ENCODE measurements at regions not wholly inside any gene's neighbourhood (a gene's known extent, or its start where the extent isn't known, plus 50 kb on each side); places are given as distances from the start of the nearest gene placed in this dataset.

DNA sequence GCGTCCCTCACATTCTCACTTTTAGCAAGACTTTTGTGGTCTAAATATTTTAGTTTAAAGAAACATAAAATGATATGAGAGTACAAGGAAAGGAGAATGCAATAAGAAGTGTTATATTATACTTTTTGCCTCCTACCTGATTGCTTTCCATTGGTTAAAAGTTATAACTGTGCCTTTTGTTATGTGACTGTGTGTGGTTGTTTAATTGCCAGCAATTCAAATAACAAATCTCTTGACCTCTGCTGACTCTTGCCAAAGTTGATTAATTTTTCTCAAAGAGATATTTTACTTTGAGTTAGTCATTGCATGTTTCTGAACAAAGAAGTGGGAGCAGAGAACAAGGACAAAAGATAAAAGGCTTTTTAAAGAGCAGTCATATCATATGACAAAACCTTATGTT lies 599.5 kb downstream of the SUCLG1 start:
- H3K27me3 ChIP-seq (ENCODE audit: insufficient read depth, low read length): no peaks in the 10 kb centered on the region
- no peaks in the 10 kb centered on the region for H3K4me1 ChIP-seq (ENCODE audit: control insufficient read depth, insufficient read depth, low read length, unreplicated experiment)
- no peak overlapping the region for H2AFZ ChIP-seq (ENCODE audit: low read length, unreplicated experiment)
- no peak overlapping the region for H3K27ac ChIP-seq (ENCODE audit: low read depth, low read length)
- no peak overlapping the region for H3K4me3 ChIP-seq (ENCODE audit: low read depth, low read length)
- no peaks in the 10 kb centered on the region for H3K79me2 ChIP-seq (ENCODE audit: control insufficient read depth, insufficient read depth, low read length, unreplicated experiment)
- no peaks in the 10 kb centered on the region for H3K36me3 ChIP-seq (ENCODE audit: insufficient read depth, low read length)

DNA sequence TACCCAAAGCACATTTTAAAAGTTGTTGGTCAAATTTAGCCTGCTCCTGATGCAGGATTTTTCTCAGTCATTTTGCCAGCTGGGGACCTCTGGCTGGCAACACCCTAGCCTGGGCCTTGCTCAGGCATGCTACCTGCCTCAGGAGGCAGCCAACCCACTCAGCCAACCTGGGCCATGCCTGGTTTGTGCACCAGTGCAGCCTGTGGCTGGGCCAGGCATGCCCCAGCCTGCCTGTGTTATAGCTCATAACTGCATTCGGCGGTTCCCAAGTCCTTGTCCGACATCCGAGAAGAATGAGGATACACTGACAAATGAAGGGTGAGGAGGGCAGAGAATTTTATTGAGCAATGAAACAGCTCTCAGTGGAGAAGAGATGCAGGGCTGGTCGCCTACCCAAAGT lies 608.0 kb downstream of the SUCLG1 start:
- Histone ChIP-seq H3K4me3 (ENCODE audit: low read depth, low read length) (no peak overlapping the region), H2AFZ (ENCODE audit: low read length, unreplicated experiment) (no peak overlapping the region), H3K27me3 (ENCODE audit: insufficient read depth, low read length) (no peaks in the 10 kb centered on the region), H3K79me2 (ENCODE audit: control insufficient read depth, insufficient read depth, low read length, unreplicated experiment) (no peaks in the 10 kb centered on the region), H3K4me1 (ENCODE audit: control insufficient read depth, insufficient read depth, low read length, unreplicated experiment) (no peaks in the 10 kb centered on the region), H3K27ac (ENCODE audit: low read depth, low read length) (no peak overlapping the region), H3K36me3 (ENCODE audit: insufficient read depth, low read length) (no peaks in the 10 kb centered on the region)

DNA sequence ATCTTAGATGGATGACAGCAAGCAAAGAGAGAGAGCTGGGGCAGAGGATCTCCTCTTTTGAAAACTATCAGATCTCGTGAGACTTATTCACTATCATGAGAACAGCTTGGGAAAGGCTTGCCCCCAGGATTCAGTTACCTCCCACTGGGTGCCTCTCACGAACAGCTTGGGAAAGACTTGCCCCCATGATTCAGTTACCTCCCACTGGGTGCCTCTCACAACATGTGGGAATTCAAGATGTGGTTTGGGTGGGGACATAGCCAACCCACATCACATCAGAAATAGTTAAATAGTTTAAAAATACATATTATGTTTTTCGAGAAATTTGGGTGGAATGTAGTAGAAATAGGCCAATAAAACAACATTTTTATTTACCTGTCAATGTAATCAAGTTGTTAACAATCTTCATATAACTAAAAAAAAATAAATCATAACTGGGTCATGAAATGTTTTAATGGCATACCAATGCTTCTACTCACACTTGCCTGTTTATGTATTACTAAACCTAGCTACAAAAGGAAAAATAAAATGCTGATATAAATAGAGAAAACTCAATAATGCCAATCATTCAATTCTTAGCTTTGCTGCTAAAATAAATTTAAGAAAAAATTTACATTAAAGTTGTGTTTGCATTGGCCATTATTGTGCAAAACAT lies 608.9 kb downstream of the SUCLG1 start:
- Histone ChIP-seq H3K27ac (ENCODE audit: low read depth, low read length) (no peak overlapping the region), H3K27me3 (ENCODE audit: insufficient read depth, low read length) (no peaks in the 10 kb centered on the region), H3K4me1 (ENCODE audit: control insufficient read depth, insufficient read depth, low read length, unreplicated experiment) (no peaks in the 10 kb centered on the region), H3K4me3 (ENCODE audit: low read depth, low read length) (no peak overlapping the region), H3K79me2 (ENCODE audit: control insufficient read depth, insufficient read depth, low read length, unreplicated experiment) (no peaks in the 10 kb centered on the region), H3K36me3 (ENCODE audit: insufficient read depth, low read length) (no peaks in the 10 kb centered on the region), H2AFZ (ENCODE audit: low read length, unreplicated experiment) (no peak overlapping the region)

DNA sequence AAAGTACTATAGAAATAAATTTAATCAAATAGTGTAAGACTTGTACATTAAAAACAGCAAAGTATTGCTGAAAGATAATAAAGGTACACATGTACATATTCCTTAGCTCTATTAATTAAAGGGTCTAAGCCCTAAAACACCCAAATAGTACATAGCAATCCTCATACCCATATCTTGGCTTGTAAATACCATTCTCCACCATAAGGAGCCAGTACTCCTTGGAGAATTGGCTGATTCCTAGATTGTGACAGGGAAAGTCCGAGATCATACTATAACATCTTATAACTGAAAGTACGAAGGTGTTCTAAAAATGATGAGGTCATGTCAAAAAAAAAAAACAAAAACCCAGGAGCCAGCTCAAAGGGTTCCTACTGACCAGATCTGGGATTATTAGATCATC lies 614.6 kb downstream of the SUCLG1 start:
- no peak overlapping the region for H3K27ac ChIP-seq (ENCODE audit: low read depth, low read length)
- H3K36me3 ChIP-seq (ENCODE audit: insufficient read depth, low read length): no peaks in the 10 kb centered on the region
- H2AFZ ChIP-seq (ENCODE audit: low read length, unreplicated experiment): no peak overlapping the region
- H3K4me1 ChIP-seq (ENCODE audit: control insufficient read depth, insufficient read depth, low read length, unreplicated experiment): no peaks in the 10 kb centered on the region
- H3K79me2 ChIP-seq (ENCODE audit: control insufficient read depth, insufficient read depth, low read length, unreplicated experiment): no peaks in the 10 kb centered on the region
- no peaks in the 10 kb centered on the region for H3K27me3 ChIP-seq (ENCODE audit: insufficient read depth, low read length)
- H3K4me3 ChIP-seq (ENCODE audit: low read depth, low read length): no peak overlapping the region

DNA sequence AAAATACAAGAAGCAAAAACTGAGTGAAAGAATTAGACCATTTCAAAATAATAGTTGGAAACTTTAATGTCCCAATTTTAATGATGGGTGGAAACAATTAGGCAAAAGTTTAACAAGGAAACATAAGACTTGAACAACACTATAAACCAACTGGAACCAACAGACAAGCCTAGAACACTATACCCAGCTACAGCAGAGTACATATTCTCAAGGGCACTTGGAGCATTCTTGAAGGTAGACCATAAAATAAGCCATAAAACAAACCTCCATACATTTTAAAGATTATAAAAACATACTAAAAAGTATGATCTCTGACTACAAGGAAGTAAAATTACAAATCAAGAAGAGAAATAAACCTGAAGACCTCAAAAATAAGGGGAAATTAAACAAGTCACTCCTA lies 616.7 kb downstream of the SUCLG1 start:
- Histone ChIP-seq H3K27me3 (ENCODE audit: insufficient read depth, low read length) (no peaks in the 10 kb centered on the region), H3K36me3 (ENCODE audit: insufficient read depth, low read length) (no peaks in the 10 kb centered on the region), H3K79me2 (ENCODE audit: control insufficient read depth, insufficient read depth, low read length, unreplicated experiment) (no peaks in the 10 kb centered on the region), H3K27ac (ENCODE audit: low read depth, low read length) (no peak overlapping the region), H3K4me1 (ENCODE audit: control insufficient read depth, insufficient read depth, low read length, unreplicated experiment) (no peaks in the 10 kb centered on the region), H2AFZ (ENCODE audit: low read length, unreplicated experiment) (no peak overlapping the region), H3K4me3 (ENCODE audit: low read depth, low read length) (no peak overlapping the region)

DNA sequence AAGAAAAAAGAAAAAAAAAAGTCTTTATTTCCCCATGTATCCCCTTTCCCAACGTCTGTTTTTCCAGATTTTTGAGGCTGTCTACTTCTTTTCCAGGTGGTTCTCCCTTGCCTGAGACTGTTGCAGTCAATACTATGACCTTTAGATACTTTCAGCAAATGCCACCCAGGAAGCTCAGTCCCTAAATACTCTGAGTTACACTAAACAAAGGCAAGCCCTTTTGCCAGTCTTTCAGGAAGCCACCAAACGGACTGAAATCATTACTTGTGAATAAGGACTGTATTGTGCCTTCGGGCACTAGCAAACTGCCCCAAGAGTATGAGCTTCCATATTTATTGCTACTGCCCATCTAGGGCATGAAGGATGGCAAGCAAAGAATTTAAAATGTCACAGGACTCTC lies 621.3 kb downstream of the SUCLG1 start:
- Histone ChIP-seq H2AFZ (ENCODE audit: low read length, unreplicated experiment) (no peak overlapping the region), H3K36me3 (ENCODE audit: insufficient read depth, low read length) (no peaks in the 10 kb centered on the region), H3K27me3 (ENCODE audit: insufficient read depth, low read length) (no peaks in the 10 kb centered on the region), H3K79me2 (ENCODE audit: control insufficient read depth, insufficient read depth, low read length, unreplicated experiment) (no peaks in the 10 kb centered on the region), H3K27ac (ENCODE audit: low read depth, low read length) (no peak overlapping the region), H3K4me1 (ENCODE audit: control insufficient read depth, insufficient read depth, low read length, unreplicated experiment) (no peaks in the 10 kb centered on the region), H3K4me3 (ENCODE audit: low read depth, low read length) (no peak overlapping the region)

DNA sequence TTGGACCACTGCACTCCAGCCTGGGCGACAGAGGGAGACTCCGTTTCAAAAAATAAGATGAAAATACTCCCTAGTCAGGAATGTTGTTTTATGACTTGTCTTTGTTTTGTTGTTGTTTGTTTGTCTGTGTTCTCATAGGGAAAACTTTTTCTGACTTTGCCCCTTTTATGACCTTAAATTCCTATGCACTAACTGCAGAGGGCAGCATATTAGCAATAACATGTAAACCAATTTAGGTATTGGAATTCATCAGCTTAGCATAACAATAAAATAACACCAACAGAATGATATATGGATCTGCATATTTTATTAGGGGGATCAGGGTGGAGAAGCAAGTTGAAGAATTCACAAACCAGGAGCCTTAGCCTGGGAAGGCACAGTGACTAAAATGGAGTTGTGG lies 631.5 kb downstream of the SUCLG1 start:
- Histone ChIP-seq H3K4me3 (ENCODE audit: low read depth, low read length) (no peak overlapping the region), H3K4me1 (ENCODE audit: control insufficient read depth, insufficient read depth, low read length, unreplicated experiment) (no peaks in the 10 kb centered on the region), H3K36me3 (ENCODE audit: insufficient read depth, low read length) (no peaks in the 10 kb centered on the region), H3K27ac (ENCODE audit: low read depth, low read length) (no peak overlapping the region), H3K79me2 (ENCODE audit: control insufficient read depth, insufficient read depth, low read length, unreplicated experiment) (no peaks in the 10 kb centered on the region), H3K27me3 (ENCODE audit: insufficient read depth, low read length) (no peaks in the 10 kb centered on the region), H2AFZ (ENCODE audit: low read length, unreplicated experiment) (no peak overlapping the region)

DNA sequence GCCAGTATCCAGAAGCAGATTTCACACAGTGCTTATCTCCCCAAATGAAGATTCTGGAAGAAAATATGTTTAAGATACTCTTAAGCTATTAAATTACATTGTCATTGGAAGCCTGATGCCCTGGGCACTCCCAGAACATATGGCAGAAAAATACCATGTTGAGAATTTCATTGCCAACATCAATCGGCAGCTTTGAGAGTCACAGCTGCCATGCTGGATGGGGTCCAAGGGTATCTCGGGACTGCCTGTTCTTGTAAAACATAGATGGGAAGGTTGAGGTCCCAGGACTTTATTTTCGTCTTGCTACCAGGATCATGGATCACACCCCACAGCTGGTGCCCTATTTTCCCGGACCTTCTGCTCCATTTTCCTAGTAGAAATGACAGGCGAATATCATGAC lies 632.5 kb downstream of the SUCLG1 start:
- no peak overlapping the region for H2AFZ ChIP-seq (ENCODE audit: low read length, unreplicated experiment)

DNA sequence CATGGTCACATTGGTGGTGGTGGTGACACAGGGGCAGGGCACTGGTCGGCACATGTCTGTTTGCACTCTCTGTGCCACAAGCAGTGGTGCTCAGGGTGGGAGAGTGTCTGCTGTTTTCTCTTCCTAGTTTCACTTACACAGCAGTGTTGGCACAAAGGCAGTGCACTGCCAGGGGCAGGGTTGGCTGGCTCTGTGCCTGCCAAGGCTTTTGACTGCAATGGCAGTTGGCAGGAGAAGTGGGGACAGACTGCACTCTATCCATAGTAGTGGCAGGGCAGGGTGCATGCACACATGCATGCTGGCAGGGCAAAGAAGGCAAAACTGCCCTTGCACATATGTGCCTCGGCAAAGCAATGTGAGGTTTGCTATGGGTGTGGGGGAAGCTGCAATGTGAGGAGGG lies 635.9 kb downstream of the SUCLG1 start:
- Histone ChIP-seq H3K4me3 (ENCODE audit: low read depth, low read length) (no peak overlapping the region), H3K27ac (ENCODE audit: low read depth, low read length) (no peak overlapping the region), H2AFZ (ENCODE audit: low read length, unreplicated experiment) (no peak overlapping the region), H3K79me2 (ENCODE audit: control insufficient read depth, insufficient read depth, low read length, unreplicated experiment) (no peaks in the 10 kb centered on the region), H3K27me3 (ENCODE audit: insufficient read depth, low read length) (no peaks in the 10 kb centered on the region), H3K36me3 (ENCODE audit: insufficient read depth, low read length) (no peaks in the 10 kb centered on the region), H3K4me1 (ENCODE audit: control insufficient read depth, insufficient read depth, low read length, unreplicated experiment) (no peaks in the 10 kb centered on the region)

More for the DNA sequence above, 632.5 kb downstream of the SUCLG1 start:
- Histone ChIP-seq H3K36me3 (ENCODE audit: insufficient read depth, low read length) (no peaks in the 10 kb centered on the region), H3K79me2 (ENCODE audit: control insufficient read depth, insufficient read depth, low read length, unreplicated experiment) (no peaks in the 10 kb centered on the region), H3K4me3 (ENCODE audit: low read depth, low read length) (no peak overlapping the region), H3K4me1 (ENCODE audit: control insufficient read depth, insufficient read depth, low read length, unreplicated experiment) (no peaks in the 10 kb centered on the region), H3K27ac (ENCODE audit: low read depth, low read length) (no peak overlapping the region), H3K27me3 (ENCODE audit: insufficient read depth, low read length) (no peaks in the 10 kb centered on the region)

DNA sequence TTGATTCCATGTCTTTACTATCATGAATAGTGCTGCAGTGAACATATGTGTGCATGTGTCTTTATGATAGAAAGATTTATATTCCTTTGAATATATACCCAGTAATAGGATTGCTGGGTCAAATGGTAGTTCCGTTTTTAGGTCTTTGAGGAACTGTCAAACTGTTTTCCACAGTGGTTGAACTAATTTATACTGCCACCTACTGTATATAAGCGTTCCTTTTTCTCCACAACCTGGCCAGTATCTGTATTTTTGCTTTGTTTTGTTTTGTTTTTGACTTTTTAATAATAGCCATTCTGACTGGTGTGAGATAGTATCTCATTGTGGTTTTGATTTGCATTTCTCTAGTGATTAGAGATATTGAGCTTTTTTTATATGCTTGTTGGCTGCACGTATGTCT lies 641.6 kb downstream of the SUCLG1 start:
- H3K4me3 ChIP-seq (ENCODE audit: low read depth, low read length): no peak overlapping the region
- no peaks in the 10 kb centered on the region for H3K79me2 ChIP-seq (ENCODE audit: control insufficient read depth, insufficient read depth, low read length, unreplicated experiment)
- no peak overlapping the region for H2AFZ ChIP-seq (ENCODE audit: low read length, unreplicated experiment)
- no peaks in the 10 kb centered on the region for H3K36me3 ChIP-seq (ENCODE audit: insufficient read depth, low read length)
- H3K27me3 ChIP-seq (ENCODE audit: insufficient read depth, low read length): no peaks in the 10 kb centered on the region
- no peak overlapping the region for H3K27ac ChIP-seq (ENCODE audit: low read depth, low read length)
- H3K4me1 ChIP-seq (ENCODE audit: control insufficient read depth, insufficient read depth, low read length, unreplicated experiment): no peaks in the 10 kb centered on the region

DNA sequence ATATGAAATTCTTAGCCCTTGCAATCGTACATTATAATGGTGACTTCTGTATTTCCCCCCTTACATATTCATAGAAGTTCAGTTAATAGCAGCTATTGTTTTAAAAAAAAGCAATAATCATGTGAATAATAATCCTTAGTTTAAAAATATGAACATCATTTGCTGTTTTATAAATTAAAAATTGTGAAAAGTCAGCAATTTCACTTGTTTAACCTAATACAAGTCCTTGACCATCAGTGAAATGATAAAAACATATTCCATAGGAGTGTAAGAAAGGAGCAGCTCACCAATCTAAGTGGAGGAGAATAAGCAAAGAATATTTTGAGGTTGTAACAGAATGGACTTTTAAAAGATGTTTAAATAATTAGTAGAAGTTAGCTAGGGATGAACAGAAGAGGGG lies 650.2 kb downstream of the SUCLG1 start:
- Histone ChIP-seq H3K36me3 (ENCODE audit: insufficient read depth, low read length) (no peaks in the 10 kb centered on the region), H2AFZ (ENCODE audit: low read length, unreplicated experiment) (no peak overlapping the region), H3K4me3 (ENCODE audit: low read depth, low read length) (no peak overlapping the region)

More for the DNA sequence above, 650.2 kb downstream of the SUCLG1 start:
- H3K4me1 ChIP-seq (ENCODE audit: control insufficient read depth, insufficient read depth, low read length, unreplicated experiment): no peaks in the 10 kb centered on the region
- H3K27me3 ChIP-seq (ENCODE audit: insufficient read depth, low read length): no peaks in the 10 kb centered on the region
- no peak overlapping the region for H3K27ac ChIP-seq (ENCODE audit: low read depth, low read length)
- no peaks in the 10 kb centered on the region for H3K79me2 ChIP-seq (ENCODE audit: control insufficient read depth, insufficient read depth, low read length, unreplicated experiment)
